Urinary bladder (tissue), 3 donors: ENCODE measurements at regions not wholly inside any gene's neighbourhood (a gene's known extent, or its start where the extent isn't known, plus 50 kb on each side); places are given as distances from the start of the nearest gene placed in this dataset.
"Not testable (repeated sequence)": the region's sequence is repeated elsewhere in the genome, so short reads cannot be mapped to it uniquely, and the experiment has no call there.

Experiments used
- DNase-seq: peaks from one replicate; pipeline ENCODE4 v3.0.0-alpha.2; 2015; ENCODE audit errors: extremely low spot score
- H3K27ac ChIP-seq: one replicate; pipeline ENCODE4 v1.5.1; 2013; ENCODE audit warnings: low read depth, mild to moderate bottlenecking, moderate library complexity
- H3K36me3 ChIP-seq: one replicate; pipeline ENCODE4 v1.6.1; 2013; ENCODE audit warnings: mild to moderate bottlenecking, moderate library complexity; ENCODE audit not compliant: insufficient read depth
- H3K4me1 ChIP-seq: one replicate; pipeline ENCODE4 v1.6.1; 2013; ENCODE audit warnings: mild to moderate bottlenecking, moderate library complexity; ENCODE audit not compliant: insufficient read depth
- H3K4me3 ChIP-seq: one replicate; pipeline ENCODE4 v1.5.1; 2013; ENCODE audit warnings: low read depth, low read length
- WGBS: extraction: QIAGEN DNeasy Blood & Tissue Kit; methylation state at CpG from one replicate; pipeline ENCODE4 v1.1.7; 2013; 5-methylcytosine and 5-hydroxymethylcytosine counted together
- donor health status: healthy with polysubstance abuse.
- donor health status: healthy.

DNA sequence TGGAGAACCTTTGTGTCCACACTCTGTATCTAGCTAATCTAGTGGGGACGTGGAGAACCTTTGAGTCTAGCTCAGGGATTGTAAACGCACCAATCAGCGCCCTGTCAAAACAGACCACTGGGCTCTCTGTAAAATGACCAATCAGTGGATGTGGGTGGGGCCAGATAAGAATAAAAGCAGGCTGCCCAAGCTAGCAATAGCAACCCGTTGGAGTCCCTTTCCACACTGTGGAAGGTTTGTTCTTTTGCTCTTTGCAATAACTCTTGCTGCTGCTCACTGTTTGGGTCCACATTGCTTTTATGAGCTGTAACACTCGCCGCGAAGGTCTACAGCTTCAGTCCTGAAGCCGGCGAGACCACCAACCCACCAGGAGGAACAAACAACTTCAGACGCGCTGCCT lies 187.7 kb upstream of the NLRP1 start:
- not testable (repeated sequence) for DNase-seq, H3K36me3 ChIP-seq, H3K4me3 ChIP-seq, H3K4me1 ChIP-seq, H3K27ac ChIP-seq
- WGBS: 90% methylated on average over 11 of the region's 11 CpGs

DNA sequence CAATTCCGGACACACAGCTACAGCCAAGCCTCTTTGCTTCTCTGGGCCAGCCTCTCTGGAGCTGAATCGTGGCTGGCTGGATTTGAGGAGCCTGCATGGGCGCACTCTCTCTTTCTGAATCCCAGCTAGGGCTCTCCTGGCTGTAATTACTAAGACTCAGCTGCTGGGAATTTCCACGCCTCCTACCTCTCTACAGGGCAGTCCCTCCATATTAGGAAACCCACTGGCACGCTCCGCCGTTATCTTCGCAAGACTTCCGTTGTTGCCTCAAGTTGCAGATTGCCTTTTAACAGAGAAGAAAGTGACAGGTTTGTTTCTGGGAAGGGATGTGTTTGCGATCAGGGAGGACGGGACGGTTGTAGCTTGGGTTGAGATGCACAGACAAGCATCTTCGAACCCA lies 188.4 kb upstream of the NLRP1 start:
- Histone ChIP-seq H3K4me1 (no peaks in the 10 kb centered on the region), H3K36me3 (no peaks in the 10 kb centered on the region), H3K27ac (no peak overlapping the region), H3K4me3 (no peak overlapping the region)
- no peak for DNase-seq
- WGBS: 75% methylated on average over 13 of the region's 13 CpGs

DNA sequence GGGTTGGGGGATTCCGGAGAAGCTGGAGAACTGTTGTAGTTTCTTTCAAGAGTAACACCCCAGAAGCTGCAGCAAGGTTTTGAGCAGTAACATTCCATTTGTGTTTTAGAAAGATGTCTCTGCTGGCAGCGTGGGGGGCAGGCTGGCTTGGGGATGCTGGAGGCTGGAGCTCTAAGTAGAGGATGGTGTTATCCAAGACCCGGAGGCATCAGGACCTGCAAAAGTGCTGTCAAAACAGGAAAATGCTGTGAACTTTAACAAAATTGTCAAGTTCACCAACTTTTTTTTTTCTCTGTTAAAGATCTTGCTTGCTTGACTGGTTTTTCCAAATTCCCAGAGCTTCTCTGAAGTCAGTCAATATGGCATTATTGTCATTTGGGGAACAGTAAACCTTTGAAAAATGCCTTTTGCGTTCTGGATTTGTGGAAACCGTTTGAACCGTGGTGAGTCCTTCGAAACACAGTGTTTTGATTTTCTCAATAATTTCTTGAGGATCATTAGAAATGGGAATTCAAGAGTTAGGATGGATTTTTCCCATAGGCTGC lies 189.6 kb upstream of the NLRP1 start:
- no peak for DNase-seq
- no peaks in the 10 kb centered on the region for H3K4me1 ChIP-seq
- no peak overlapping the region for H3K4me3 ChIP-seq
- H3K27ac ChIP-seq: no peak overlapping the region
- H3K36me3 ChIP-seq: no peaks in the 10 kb centered on the region
- 78% methylated on average over 7 of the region's 7 CpGs for WGBS

DNA sequence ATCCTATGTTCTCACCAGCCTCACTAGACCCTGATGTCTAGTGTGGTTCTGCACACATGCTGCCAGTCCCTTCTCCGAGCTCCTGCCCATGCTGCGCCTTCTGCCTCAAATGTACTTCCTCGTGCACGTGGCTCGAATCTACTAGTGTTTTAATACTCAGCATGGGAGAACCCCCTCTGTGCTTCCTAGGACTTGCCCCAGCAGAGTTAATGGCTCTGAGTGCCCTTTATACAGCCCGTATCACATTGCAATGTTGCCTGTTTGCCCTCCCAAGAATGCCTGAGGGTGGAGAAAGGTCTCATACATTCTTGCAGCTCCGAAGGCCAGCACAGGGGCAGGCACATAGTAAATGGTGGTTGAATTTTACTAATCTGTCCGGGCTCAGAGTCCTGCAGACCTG lies 190.8 kb upstream of the NLRP1 start:
- no peaks in the 10 kb centered on the region for H3K36me3 ChIP-seq
- H3K4me3 ChIP-seq: no peak overlapping the region
- H3K4me1 ChIP-seq: no peaks in the 10 kb centered on the region
- no peak overlapping the region for H3K27ac ChIP-seq
- no peak for DNase-seq
- 44% methylated on average over 8 of the region's 8 CpGs for WGBS

DNA sequence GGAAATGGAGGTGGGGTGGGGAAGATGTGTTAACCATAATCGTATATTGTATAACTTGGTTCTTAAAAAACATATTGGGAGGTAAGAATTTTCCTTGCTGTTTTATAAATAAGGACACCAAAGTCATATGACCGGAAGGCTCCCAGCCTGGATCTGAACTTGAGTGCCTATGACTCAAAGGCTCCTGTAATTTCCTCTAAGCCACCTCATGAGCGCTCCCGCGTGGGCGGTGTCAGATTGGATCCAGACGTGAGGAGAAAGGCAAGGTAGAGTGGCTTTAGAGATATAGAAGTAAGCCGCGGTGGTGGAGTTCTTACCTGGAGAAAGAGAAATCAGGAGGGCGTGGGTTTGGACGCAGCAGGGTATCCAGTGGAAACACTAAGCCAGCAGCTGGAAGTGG lies 196.2 kb upstream of the NLRP1 start:
- no peak overlapping the region for H3K4me3 ChIP-seq
- no peaks in the 10 kb centered on the region for H3K4me1 ChIP-seq
- DNase-seq: no peak
- WGBS: 76% methylated on average over 11 of the region's 11 CpGs
- H3K27ac ChIP-seq: no peak overlapping the region
- H3K36me3 ChIP-seq: no peaks in the 10 kb centered on the region

DNA sequence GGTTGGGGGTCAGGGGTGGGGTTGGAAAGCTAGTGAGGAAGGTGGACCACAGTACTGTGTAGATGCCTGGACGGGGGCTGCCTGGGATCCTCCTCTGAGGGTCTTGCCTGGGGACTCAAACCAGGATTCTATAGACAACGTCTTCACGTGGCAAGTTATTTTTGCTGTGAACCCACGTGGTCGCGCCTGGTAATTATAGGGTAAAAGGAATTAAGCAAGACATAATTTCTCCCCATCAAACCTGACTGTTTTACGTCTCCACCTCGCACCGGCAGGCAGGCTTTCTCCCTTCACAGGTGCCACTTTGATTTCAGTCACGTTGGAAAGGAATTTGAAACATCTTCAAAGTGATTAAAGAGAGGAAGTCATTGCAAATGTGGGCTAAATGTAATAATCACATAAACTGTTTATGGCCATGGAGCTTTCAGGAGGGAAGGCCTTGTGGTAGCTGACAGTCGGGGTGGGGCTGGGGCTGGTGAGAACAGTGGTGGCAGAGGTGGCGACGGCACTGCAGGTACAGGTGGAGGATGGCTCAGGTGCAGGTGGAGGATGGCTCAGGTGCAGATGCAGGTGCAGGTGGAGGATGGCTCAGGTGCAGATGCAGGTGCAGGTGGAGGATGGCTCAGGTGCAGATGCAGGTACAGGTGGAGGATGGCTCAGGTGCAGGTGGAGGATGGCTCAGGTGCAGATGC lies 197.1 kb upstream of the NLRP1 start:
- 59% methylated on average over 13 of the region's 13 CpGs for WGBS
- Histone ChIP-seq H3K4me3 (no peak overlapping the region), H3K27ac (no peak overlapping the region), H3K36me3 (no peaks in the 10 kb centered on the region), H3K4me1 (no peaks in the 10 kb centered on the region)
- DNase-seq: no peak

DNA sequence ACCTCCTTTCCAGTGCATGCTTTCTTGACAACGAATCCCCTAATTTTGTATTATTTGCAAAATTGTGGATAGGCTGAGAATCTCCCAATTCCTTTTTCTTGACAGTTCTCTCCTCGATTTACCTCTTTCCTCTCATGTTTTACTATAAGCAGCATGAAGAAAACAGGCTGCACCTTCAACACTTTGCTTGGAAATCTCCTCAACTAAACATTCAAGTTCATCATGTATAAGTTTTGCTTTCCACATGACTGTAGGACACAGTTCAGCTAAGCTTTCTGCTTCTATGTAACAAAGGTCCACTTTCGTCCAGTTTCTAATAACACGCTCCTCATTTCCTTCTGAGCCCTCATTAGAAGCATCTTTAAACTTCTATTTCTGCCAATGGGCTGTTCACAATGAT lies 199.0 kb upstream of the NLRP1 start:
- DNase-seq: no peak
- Histone ChIP-seq H3K4me3 (no peak overlapping the region), H3K27ac (no peak overlapping the region), H3K4me1 (no peaks in the 10 kb centered on the region), H3K36me3 (no peaks in the 10 kb centered on the region)
- 86% methylated on average over 4 of the region's 4 CpGs for WGBS

DNA sequence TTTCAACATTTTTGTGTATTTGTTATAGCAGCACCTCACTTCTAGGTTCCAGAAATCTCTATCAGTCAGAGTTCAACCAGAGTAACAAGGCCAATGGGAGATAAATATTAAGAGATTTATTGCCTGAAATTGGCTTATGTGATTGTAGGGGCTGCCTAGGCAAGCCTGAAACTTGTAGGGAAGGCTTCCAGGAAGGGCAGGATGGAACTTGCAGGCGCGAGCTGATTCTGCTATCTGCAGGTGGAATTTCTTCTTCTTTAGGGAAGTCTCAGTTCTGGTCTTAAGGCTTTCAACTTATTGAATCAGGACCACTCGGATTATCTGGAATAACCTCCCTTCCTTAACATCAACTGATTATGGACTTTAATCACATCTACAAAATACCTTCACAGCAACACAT lies 199.5 kb upstream of the NLRP1 start:
- H3K4me1 ChIP-seq: no peaks in the 10 kb centered on the region
- no peak overlapping the region for H3K4me3 ChIP-seq
- WGBS: 89% methylated on average over 3 of the region's 3 CpGs
- H3K27ac ChIP-seq: no peak overlapping the region
- DNase-seq: no peak
- H3K36me3 ChIP-seq: no peaks in the 10 kb centered on the region

DNA sequence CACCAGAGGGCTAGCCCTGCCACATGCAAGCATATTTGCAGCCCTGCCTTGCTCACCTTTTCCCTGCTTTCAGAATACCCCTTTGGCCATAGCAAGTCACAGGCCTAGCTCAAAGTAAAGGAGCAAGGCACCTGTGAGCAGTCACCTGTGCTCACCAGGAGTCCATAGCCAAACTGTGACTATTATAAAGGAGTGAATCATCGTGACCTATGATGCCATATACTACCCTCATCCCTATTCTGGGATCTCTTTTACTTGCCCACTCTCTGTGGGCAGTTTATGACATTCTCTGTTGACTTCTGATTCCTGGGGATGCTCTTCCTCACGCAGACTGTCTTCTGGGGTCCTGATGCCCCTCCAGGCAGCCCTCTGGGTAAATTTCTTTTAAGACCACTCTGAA lies 200.5 kb upstream of the NLRP1 start:
- WGBS: 72% methylated on average over 2 of the region's 2 CpGs
- no peak overlapping the region for H3K27ac ChIP-seq
- no peaks in the 10 kb centered on the region for H3K4me1 ChIP-seq
- no peak for DNase-seq
- H3K36me3 ChIP-seq: no peaks in the 10 kb centered on the region
- H3K4me3 ChIP-seq: no peak overlapping the region

DNA sequence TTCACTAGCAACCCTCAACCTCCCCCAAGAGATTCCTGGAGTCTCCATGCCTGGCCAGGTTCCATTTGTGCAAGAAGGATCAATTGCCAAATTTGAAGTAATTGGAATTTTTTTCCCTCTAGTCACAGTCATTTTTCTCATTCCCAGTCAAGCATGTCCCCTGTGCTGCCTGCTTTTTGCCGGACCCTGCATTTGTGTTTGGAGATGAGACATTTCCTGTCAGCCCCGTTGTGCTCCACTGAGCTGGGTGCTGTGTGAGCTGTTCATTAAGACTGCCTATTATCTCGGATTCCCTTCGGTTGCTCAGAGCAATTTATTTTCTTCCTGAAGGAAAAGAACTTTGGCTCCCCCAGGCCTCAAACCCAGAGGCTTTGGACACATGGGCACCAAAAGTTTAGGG lies 201.0 kb upstream of the NLRP1 start:
- H3K27ac ChIP-seq: no peak overlapping the region
- H3K4me1 ChIP-seq: no peaks in the 10 kb centered on the region
- DNase-seq: no peak
- H3K4me3 ChIP-seq: no peak overlapping the region
- no peaks in the 10 kb centered on the region for H3K36me3 ChIP-seq
- 24% methylated on average over 4 of the region's 4 CpGs for WGBS

DNA sequence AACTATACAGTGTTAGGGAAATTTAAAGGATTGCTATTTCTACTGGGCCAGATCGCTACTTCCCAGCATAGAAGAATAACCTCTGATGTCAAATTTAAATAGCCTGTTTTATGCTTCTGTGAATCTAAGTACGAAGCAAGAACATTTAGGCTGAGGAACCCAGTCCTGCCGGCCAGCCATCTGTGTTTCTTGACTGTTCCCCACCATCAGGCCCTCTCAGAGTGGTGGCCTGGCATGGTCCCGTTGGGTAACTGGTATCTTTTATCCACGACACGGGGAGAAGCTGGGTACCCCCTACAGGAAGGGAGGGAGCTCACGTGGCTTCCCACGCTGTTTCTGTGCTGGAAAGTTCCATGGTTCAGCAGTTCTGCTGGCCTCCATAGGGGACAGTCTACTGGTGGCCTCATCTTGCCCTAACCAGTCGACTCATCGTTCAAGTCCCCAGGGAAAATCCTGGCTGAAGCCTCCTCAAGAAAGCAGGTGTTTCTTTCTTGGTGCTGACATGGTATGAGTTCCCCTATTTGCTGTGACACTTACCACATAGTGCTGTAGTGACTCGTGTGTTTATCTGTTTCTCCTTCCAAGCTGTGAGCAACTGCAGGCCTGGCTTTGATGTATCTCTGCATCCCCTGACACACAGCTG lies 201.7 kb upstream of the NLRP1 start:
- WGBS: 66% methylated on average over 11 of the region's 11 CpGs
- Histone ChIP-seq H3K4me1 (no peaks in the 10 kb centered on the region), H3K27ac (no peak overlapping the region), H3K36me3 (no peaks in the 10 kb centered on the region), H3K4me3 (no peak overlapping the region)
- DNase-seq: no peak

DNA sequence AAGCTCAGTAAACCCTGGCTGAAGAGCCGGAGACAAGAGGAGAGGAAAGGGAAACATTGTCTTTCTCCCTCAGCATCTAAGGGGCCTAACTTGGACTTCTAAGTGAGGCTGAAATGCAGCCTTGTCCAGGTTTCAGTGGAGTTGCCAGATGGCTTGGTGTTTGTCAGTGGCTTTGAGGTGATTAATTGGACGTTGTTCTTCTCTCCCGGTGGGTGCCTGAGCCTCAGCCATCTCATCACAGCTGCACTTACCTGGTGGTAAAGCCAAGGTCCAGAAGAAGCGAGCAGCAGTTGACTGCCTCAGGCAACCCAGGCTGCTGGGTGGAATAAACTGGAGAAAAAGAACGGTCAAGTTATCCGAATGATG lies 202.2 kb upstream of the NLRP1 start:
- Histone ChIP-seq H3K36me3 (no peaks in the 10 kb centered on the region), H3K4me3 (no peak overlapping the region), H3K27ac (no peak overlapping the region), H3K4me1 (no peaks in the 10 kb centered on the region)
- DNase-seq: no peak
- 60% methylated on average over 6 of the region's 6 CpGs for WGBS

DNA sequence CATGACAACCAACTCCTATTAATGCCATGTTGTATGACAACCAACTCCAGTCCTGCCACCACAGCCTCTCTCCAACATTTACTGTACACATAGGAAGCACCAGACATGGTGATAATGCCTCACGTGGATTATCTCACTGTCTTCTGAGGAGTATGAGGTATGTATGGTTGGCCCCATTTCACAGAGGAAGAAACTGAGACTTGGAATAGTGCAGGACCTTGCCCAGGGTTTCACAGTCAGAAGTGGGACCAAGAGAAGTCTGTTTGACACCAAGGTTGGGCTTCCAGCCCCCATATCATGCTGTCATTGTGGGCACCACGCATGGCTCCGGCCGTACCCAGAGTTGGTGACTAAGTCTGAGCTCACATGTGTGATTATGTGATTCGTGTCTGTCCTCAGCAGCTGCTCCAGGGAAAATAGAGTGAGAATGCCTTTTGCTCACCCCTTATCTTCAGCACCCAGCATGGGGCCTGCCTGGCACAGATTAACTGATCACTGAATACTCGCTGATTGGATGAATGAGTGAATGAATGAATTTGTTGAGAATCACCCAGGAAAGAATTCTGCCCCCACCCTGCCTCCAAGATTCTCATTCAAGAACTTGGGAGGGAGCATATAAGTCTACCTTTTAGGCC lies 204.1 kb upstream of the NLRP1 start:
- H3K36me3 ChIP-seq: no peaks in the 10 kb centered on the region
- H3K27ac ChIP-seq: no peak overlapping the region
- no peaks in the 10 kb centered on the region for H3K4me1 ChIP-seq
- H3K4me3 ChIP-seq: no peak overlapping the region
- WGBS: 83% methylated on average over 6 of the region's 6 CpGs
- DNase-seq: no peak

DNA sequence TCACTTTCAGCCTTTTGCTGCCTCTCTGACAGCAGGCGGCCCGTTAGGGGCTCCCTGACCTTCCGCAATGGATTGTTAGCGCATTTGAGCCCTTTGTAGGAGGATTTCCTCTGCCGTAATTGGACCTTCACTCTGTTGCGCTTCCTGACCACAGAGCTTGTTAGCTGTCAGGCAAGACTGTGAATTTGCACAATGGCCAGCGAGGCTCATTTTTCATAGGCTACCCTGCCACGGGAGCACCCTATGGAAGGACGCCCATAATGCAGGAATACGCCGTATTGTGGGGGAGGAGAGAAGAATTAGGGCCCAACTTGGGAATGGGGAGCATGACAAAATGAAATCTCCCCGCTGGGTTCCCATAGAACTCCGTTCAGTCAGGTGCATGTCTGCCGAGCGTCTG lies 205.2 kb upstream of the NLRP1 start:
- no peak overlapping the region for H3K27ac ChIP-seq
- DNase-seq: no peak
- no peak overlapping the region for H3K4me3 ChIP-seq
- WGBS: 38% methylated on average over 15 of the region's 15 CpGs
- no peaks in the 10 kb centered on the region for H3K4me1 ChIP-seq
- H3K36me3 ChIP-seq: no peaks in the 10 kb centered on the region
